Gastroesophageal sphincter (tissue), 3 donors: ENCODE measurements at regions not wholly inside any gene's neighbourhood (a gene's known extent, or its start where the extent isn't known, plus 50 kb on each side); places are given as distances from the start of the nearest gene placed in this dataset.

Experiments
- CTCF ChIP-seq, 4 experiments: fragments of 200-600 bp in 2 of 4; fragments of 450-650 bp in 2 of 4; sonication (generic) in 1 of 4; IDR thresholded peaks; one replicate each; pipeline ENCODE4 v1.5.1; 2017 to 2019; ENCODE audit warnings: antibody characterized with exemption in 4 of 4, mild to moderate bottlenecking in 2 of 4, moderate library complexity in 2 of 4
- EP300 ChIP-seq: sonication (generic); formaldehyde crosslinking; IDR thresholded peaks from one replicate; pipeline ENCODE4 v1.6.1; 2017; ENCODE audit warnings: antibody characterized with exemption, mild to moderate bottlenecking
- POLR2A ChIP-seq, 2 donors: fragments of 450-650 bp; IDR thresholded peaks; one replicate each; pipeline ENCODE4 v1.6.1; 2017; ENCODE audit warnings: antibody characterized with exemption in 2 of 2, mild to moderate bottlenecking in 2 of 2, moderate library complexity in 1 of 2
- POLR2AphosphoS5 ChIP-seq: sonication (generic); formaldehyde crosslinking; IDR thresholded peaks from one replicate; pipeline ENCODE4 v1.6.1; 2017; ENCODE audit warnings: antibody characterized with exemption

GRCh38 chr13:46463719-46464118 lies 76.7 kb upstream of the RUBCNL start:
- TF ChIP-seq POLR2A (IDR thresholded peaks at IDR 0.05) = no peak
- no peak for TF ChIP-seq CTCF (IDR thresholded peaks at IDR 0.05)
- no peak for TF ChIP-seq EP300
- TF ChIP-seq POLR2AphosphoS5 = no peak
